WTC11 (cell line): ENCODE measurements at regions not wholly inside any gene's neighbourhood (a gene's known extent, or its start where the extent isn't known, plus 50 kb on each side); places are given as distances from the start of the nearest gene placed in this dataset.

Experiments
- ELF4 ChIP-seq: sonication (generic); formaldehyde crosslinking; IDR thresholded peaks from 2 replicates; pipeline ENCODE4 v1.8.1; 2022; ENCODE audit warnings: low read depth, mild to moderate bottlenecking, moderate library complexity, missing genetic modification reagents
- KAT7 ChIP-seq: sonication (generic); formaldehyde crosslinking; IDR thresholded peaks from 2 replicates; pipeline ENCODE4 v1.8.1; 2023; ENCODE audit warnings: missing genetic modification reagents, mild to moderate bottlenecking, borderline replicate concordance
- MXD4 ChIP-seq: fragments of 250-450 bp; sonication (Bioruptor Pico); IDR thresholded peaks from 2 replicates; pipeline ENCODE4 v1.8.0; 2021; ENCODE audit warnings: mild to moderate bottlenecking, moderate library complexity, borderline replicate concordance
- NFE2L1 ChIP-seq: sonication (generic); formaldehyde crosslinking; IDR thresholded peaks from 2 replicates; pipeline ENCODE4 v1.8.1; 2023; ENCODE audit warnings: missing genetic modification reagents
- SMAD3 ChIP-seq: sonication (generic); formaldehyde crosslinking; IDR thresholded peaks from 2 replicates; pipeline ENCODE4 v1.8.0; 2022; ENCODE audit warnings: missing genetic modification reagents, mild to moderate bottlenecking, borderline replicate concordance
- SP1 ChIP-seq: sonication (generic); formaldehyde crosslinking; conservative IDR thresholded peaks from 2 replicates; pipeline ENCODE4 v1.8.1; 2022; ENCODE audit warnings: missing genetic modification reagents
- ZBTB21 ChIP-seq: sonication (generic); formaldehyde crosslinking; IDR thresholded peaks from 2 replicates; pipeline ENCODE4 v1.8.1; 2023; ENCODE audit warnings: mild to moderate bottlenecking, missing genetic modification reagents, borderline replicate concordance
- ZNF232 ChIP-seq: sonication (generic); formaldehyde crosslinking; IDR thresholded peaks from 2 replicates; pipeline ENCODE4 v1.8.0; 2022; ENCODE audit warnings: mild to moderate bottlenecking, missing genetic modification reagents
- ZNF317 ChIP-seq: sonication (generic); formaldehyde crosslinking; IDR thresholded peaks from 2 replicates; pipeline ENCODE4 v1.8.1; 2023; ENCODE audit warnings: low read depth, mild to moderate bottlenecking, moderate library complexity, missing genetic modification reagents, borderline replicate concordance
- ZNF532 ChIP-seq: fragments of 250-450 bp; sonication (Bioruptor Pico); IDR thresholded peaks from 2 replicates; pipeline ENCODE4 v1.9.0; 2021; ENCODE audit warnings: mild to moderate bottlenecking, borderline replicate concordance
- TF ChIP-seq, protein P1 (sequence below): fragments of 200-600 bp; IDR thresholded peaks from 2 replicates; pipeline ENCODE4 v1.8.0; 2022; ENCODE audit warnings: antibody characterized with exemption
- TF ChIP-seq, protein P2 (sequence below): sonication (generic); formaldehyde crosslinking; IDR thresholded peaks from 2 replicates; pipeline ENCODE4 v1.8.0; 2023; ENCODE audit warnings: mild to moderate bottlenecking, missing genetic modification reagents
- TF ChIP-seq, protein P3 (sequence below): sonication (generic); formaldehyde crosslinking; conservative IDR thresholded peaks from 2 replicates; pipeline ENCODE4 v1.8.1; 2022; ENCODE audit warnings: mild to moderate bottlenecking, missing genetic modification reagents

GRCh38 chr6:92826633-92827032, 592.7 kb downstream of the EPHA7 start:
- TF ChIP-seq, protein P1, sequence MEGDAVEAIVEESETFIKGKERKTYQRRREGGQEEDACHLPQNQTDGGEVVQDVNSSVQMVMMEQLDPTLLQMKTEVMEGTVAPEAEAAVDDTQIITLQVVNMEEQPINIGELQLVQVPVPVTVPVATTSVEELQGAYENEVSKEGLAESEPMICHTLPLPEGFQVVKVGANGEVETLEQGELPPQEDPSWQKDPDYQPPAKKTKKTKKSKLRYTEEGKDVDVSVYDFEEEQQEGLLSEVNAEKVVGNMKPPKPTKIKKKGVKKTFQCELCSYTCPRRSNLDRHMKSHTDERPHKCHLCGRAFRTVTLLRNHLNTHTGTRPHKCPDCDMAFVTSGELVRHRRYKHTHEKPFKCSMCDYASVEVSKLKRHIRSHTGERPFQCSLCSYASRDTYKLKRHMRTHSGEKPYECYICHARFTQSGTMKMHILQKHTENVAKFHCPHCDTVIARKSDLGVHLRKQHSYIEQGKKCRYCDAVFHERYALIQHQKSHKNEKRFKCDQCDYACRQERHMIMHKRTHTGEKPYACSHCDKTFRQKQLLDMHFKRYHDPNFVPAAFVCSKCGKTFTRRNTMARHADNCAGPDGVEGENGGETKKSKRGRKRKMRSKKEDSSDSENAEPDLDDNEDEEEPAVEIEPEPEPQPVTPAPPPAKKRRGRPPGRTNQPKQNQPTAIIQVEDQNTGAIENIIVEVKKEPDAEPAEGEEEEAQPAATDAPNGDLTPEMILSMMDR: no peak
- TF ChIP-seq NFE2L1 (no peak), ZNF532 (CRISPR knock-in tag) (no peak), ELF4 (no peak), ZNF232 (CRISPR knock-in tag) (no peak), KAT7 (CRISPR knock-in tag) (no peak), ZNF317 (CRISPR knock-in tag) (no peak), SP1 (CRISPR knock-in tag) (no peak), ZBTB21 (CRISPR knock-in tag) (no peak), SMAD3 (CRISPR knock-in tag) (no peak), MXD4 (CRISPR knock-in tag) (no peak)
- TF ChIP-seq, protein P2, sequence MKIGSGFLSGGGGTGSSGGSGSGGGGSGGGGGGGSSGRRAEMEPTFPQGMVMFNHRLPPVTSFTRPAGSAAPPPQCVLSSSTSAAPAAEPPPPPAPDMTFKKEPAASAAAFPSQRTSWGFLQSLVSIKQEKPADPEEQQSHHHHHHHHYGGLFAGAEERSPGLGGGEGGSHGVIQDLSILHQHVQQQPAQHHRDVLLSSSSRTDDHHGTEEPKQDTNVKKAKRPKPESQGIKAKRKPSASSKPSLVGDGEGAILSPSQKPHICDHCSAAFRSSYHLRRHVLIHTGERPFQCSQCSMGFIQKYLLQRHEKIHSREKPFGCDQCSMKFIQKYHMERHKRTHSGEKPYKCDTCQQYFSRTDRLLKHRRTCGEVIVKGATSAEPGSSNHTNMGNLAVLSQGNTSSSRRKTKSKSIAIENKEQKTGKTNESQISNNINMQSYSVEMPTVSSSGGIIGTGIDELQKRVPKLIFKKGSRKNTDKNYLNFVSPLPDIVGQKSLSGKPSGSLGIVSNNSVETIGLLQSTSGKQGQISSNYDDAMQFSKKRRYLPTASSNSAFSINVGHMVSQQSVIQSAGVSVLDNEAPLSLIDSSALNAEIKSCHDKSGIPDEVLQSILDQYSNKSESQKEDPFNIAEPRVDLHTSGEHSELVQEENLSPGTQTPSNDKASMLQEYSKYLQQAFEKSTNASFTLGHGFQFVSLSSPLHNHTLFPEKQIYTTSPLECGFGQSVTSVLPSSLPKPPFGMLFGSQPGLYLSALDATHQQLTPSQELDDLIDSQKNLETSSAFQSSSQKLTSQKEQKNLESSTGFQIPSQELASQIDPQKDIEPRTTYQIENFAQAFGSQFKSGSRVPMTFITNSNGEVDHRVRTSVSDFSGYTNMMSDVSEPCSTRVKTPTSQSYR: no peak
- TF ChIP-seq, protein P3, sequence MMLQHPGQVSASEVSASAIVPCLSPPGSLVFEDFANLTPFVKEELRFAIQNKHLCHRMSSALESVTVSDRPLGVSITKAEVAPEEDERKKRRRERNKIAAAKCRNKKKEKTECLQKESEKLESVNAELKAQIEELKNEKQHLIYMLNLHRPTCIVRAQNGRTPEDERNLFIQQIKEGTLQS (CRISPR knock-in tag): no peak
